AG09319 (cell line): ENCODE measurements at regions not wholly inside any gene's neighbourhood (a gene's known extent, or its start where the extent isn't known, plus 50 kb on each side); places are given as distances from the start of the nearest gene placed in this dataset.

Experiments used
- DNase-seq: peaks from one replicate; pipeline ENCODE4 v3.0.0-alpha.2; 2010; ENCODE audit warnings: low read depth; ENCODE audit errors: extremely low read depth
- CTCF ChIP-seq: IDR thresholded peaks from 2 replicates; pipeline ENCODE4 v1.5.1; 2011; ENCODE audit warnings: low read depth, mild to moderate bottlenecking, inconsistent platforms, low read length, moderate library complexity

DNA sequence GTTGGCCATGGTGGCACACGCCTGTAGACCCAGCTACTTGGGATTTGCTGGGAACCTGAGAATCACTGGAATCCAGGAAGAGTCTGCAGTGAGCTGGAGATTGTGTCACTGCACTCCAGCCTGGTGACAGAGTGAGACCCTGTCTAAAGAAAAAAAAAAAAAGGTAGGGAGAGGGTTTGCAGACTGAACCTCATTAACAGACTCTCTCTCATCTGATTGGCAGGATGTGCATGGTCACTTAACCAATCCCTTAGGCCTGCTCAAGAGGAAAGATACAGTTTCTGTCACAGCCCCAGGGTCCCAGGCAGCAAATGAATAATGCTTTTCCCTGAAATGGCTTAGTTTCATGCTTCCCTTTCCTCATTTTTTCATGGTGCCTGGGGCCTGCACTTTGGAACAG lies 160.5 kb upstream of the KCNJ16 start:
- TF ChIP-seq CTCF = no peak
- no peak for DNase-seq

DNA sequence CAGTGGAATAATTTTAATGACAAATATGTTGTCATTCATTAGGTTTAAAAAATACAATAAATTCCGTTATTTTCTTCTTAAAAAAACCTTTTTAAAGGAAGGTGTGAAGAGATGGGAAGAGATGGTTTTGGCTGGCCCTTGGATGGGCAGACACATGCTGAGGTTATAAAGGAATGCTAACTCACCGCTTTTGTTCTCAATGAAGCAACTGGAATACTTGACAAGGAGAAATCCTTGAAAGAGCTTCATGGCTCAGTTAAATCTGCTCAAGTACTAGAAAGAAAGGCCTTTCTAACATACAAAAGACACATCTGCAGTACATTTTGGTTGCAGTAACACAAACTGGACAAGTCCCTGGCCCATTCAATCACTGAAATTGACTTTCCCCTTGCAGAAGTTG lies 158.3 kb upstream of the KCNJ16 start:
- no peak for TF ChIP-seq CTCF
- no peak for DNase-seq

DNA sequence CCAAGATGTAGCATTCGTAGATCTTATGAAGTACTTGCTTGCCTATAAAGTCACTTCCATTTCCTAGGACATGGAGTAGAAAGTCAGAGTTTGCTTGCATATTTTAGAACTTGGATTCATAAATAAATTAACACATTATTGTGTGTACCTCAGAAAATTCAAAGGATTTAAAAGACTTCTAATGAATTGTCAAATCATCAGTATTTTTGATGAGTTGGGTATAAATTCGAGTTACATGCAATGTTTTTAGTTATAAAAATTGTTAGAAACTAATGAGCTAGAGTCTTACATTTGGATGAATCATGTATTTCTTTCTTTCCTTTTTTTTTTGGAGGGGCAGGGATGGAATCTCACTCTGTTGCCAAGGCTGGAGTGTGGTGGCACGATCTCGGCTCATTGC lies 156.9 kb upstream of the KCNJ16 start:
- no peak for DNase-seq
- TF ChIP-seq CTCF = no peak

- no peak for TF ChIP-seq CTCF
- DNase-seq = no peak
Measured at GRCh38 chr17:69919789-69920188, 155.2 kb upstream of the KCNJ16 start.

DNA sequence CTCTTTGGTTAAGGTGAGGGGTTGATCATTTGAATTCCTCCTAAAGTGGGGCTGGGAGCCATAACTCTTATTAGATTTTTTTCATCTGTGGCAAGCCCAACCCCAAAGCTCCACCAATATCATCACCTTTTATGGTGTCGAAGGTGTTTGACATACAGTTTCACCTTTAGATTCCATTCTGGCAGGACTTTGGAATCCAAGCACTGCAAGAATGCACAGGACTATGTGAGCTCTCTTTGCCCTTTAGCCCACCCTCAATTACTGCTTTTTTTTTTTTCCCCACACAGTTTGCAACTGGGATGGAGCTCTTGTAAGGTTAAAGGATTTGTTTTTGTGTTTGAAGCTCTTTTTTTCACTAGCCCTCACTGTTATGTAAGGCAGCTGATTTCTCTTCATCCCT lies 154.0 kb upstream of the KCNJ16 start:
- DNase-seq = no peak
- TF ChIP-seq CTCF = no peak

- TF ChIP-seq CTCF = no peak
- DNase-seq = no peak
Measured at GRCh38 chr17:69928611-69929010, 146.4 kb upstream of the KCNJ16 start.

- DNase-seq = no peak
- no peak for TF ChIP-seq CTCF
Measured at GRCh38 chr17:69936996-69937395, 138.0 kb upstream of the KCNJ16 start.
